ENCODE measurements at regions not wholly inside any gene's neighbourhood (a gene's known extent, or its start where the extent isn't known, plus 50 kb on each side); places are given as distances from the start of the nearest gene placed in this dataset.

- 76 to 77% methylated on average over 11 of the region's 11 CpGs for WGBS, 2 donors
- DNase-seq (no peak), ATAC-seq (peak in 1 of 8 donors; percentile 19)
- H3K4me1 ChIP-seq, result no peaks in the 10 kb centered on the region
- H3K36me3 ChIP-seq, result no peaks in the 10 kb centered on the region
- no peak overlapping the region for H3K27ac ChIP-seq
- no peak overlapping the region for H3K4me3 ChIP-seq
- intact Hi-C loops (cut with DNase I), result no loop called here
- no peak for TF ChIP-seq CTCF (IDR thresholded peaks at IDR 0.05)
- no peaks in the 10 kb centered on the region for H3K9me3 ChIP-seq
- H3K27me3 ChIP-seq, result peaks cover 0 to 49% (median 29%) of the 10 kb centered on the region in 7 donors
Measured at GRCh38 chr10:131019696-131020095, 291.8 kb downstream of the TCERG1L start.

GRCh38 chr10:131020775-131021174 is 290.7 kb downstream of the TCERG1L start:
- Histone ChIP-seq H3K27ac (no peak overlapping the region), H3K4me3 (no peak overlapping the region), H3K27me3 (peaks cover 0 to 55% (median 28%) of the 10 kb centered on the region in 7 donors), H3K36me3 (no peaks in the 10 kb centered on the region), H3K4me1 (no peaks in the 10 kb centered on the region), H3K9me3 (no peaks in the 10 kb centered on the region)
- 92 to 94% methylated on average over 7 of the region's 7 CpGs for WGBS, 2 donors
- DNase-seq, result no peak
- ATAC-seq, result no peak
- intact Hi-C loops (cut with DNase I), result no loop called here
- no peak for TF ChIP-seq CTCF (IDR thresholded peaks at IDR 0.05)

GRCh38 chr10:131021246-131021895 is 290.1 kb downstream of the TCERG1L start:
- ATAC-seq (peak in 2 of 8 donors; percentile 16 to 28), DNase-seq (peak in 1 of 2 donors; percentile 35)
- whole genome bisulfite sequencing, 2 donors, result 77 to 80% methylated on average over 16 of the region's 16 CpGs
- TF ChIP-seq CTCF (IDR thresholded peaks at IDR 0.05), result no peak
- Histone ChIP-seq H3K27ac (no peak overlapping the region), H3K4me1 (no peaks in the 10 kb centered on the region), H3K9me3 (no peaks in the 10 kb centered on the region), H3K4me3 (no peak overlapping the region), H3K36me3 (no peaks in the 10 kb centered on the region), H3K27me3 (peaks cover 0 to 60% (median 28%) of the 10 kb centered on the region in 7 donors)
- intact Hi-C loops (cut with DNase I), result no loop called here

DNA sequence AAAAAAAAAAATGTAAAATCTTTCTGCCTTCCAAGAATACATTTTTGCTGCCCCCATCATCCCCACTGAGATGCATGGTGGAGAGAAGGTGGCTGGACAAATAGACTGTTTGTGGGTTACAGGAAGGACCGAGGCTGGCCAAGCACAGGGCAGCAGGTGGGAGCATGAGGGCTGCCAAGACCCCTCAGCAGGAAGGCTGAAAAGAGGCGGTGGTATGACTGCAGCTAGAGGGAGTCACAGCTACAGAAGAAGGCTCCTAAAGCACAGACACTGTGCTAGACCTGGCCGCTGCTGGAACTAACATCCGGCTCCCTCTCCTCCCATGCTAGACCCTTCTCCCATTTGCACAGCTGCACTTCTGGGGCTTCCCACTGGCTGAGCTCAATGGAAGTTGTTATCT is 289.6 kb downstream of the TCERG1L start:
- ATAC-seq, result no peak
- no peak for DNase-seq
- Histone ChIP-seq H3K27me3 (peaks cover 0 to 58% (median 28%) of the 10 kb centered on the region in 7 donors), H3K36me3 (no peaks in the 10 kb centered on the region), H3K4me3 (no peak overlapping the region), H3K4me1 (no peaks in the 10 kb centered on the region), H3K27ac (no peak overlapping the region), H3K9me3 (no peaks in the 10 kb centered on the region)
- WGBS, 2 donors, result 63 to 66% methylated on average over 4 of the region's 4 CpGs
- intact Hi-C loops (cut with DNase I), result no loop called here
- no peak for TF ChIP-seq CTCF (IDR thresholded peaks at IDR 0.05)
